ENCODE measurements at regions not wholly inside any gene's neighbourhood (a gene's known extent, or its start where the extent isn't known, plus 50 kb on each side); places are given as distances from the start of the nearest gene placed in this dataset.

- H3K27ac Mint-ChIP-seq = no peak overlapping the region
- Histone ChIP-seq H3K9ac (ENCODE audit: extremely low read depth, low read length, poor library complexity, severe bottlenecking) (no peak overlapping the region), H3K27me3 (ENCODE audit: control insufficient read depth, insufficient read depth, low read length, poor library complexity, severe bottlenecking) (no peaks in the 10 kb centered on the region), H3K9me3 (ENCODE audit: control insufficient read depth, low read length) (no peaks in the 10 kb centered on the region), H3K27ac (ENCODE audit: low read depth, low read length) (no peak overlapping the region), H3K4me3 (ENCODE audit: low read length) (no peak overlapping the region), H3K4me1 (ENCODE audit: control insufficient read depth, insufficient read depth, low read length) (peaks cover 2% of the 10 kb centered on the region), H3K36me3 (ENCODE audit: control insufficient read depth, insufficient read depth, low read length) (no peaks in the 10 kb centered on the region)
- H3K4me3 Mint-ChIP-seq = no peak overlapping the region
- 93 to 96% methylated on average over 3 of the region's 3 CpGs for WGBS, 2 experiments (ENCODE audit: insufficient coverage in 1 of 2, insufficient read length in 1 of 2)
- H3K27me3 Mint-ChIP-seq (ENCODE audit: insufficient read depth) = no peaks in the 10 kb centered on the region
- no peaks in the 10 kb centered on the region for H3K9me3 Mint-ChIP-seq
- H3K36me3 Mint-ChIP-seq (ENCODE audit: low read depth) = no peaks in the 10 kb centered on the region
- DNase-seq = no peak
- peaks cover 1% of the 10 kb centered on the region for H3K4me1 Mint-ChIP-seq
- no peak for TF ChIP-seq CTCF (conservative IDR thresholded peaks at IDR 0.05)
These were observed 484.2 kb upstream of the ADAMTS5 start for GRCh38 chr21:27451116-27451515.

GRCh38 chr21:27450216-27450615 lies 483.3 kb upstream of the ADAMTS5 start:
- Mint-ChIP-seq H3K27me3 (ENCODE audit: insufficient read depth) (no peaks in the 10 kb centered on the region), H3K4me1 (peaks cover 1% of the 10 kb centered on the region), H3K4me3 (no peak overlapping the region), H3K36me3 (ENCODE audit: low read depth) (no peaks in the 10 kb centered on the region), H3K9me3 (no peaks in the 10 kb centered on the region), H3K27ac (no peak overlapping the region)
- H3K27me3 ChIP-seq (ENCODE audit: control insufficient read depth, insufficient read depth, low read length, poor library complexity, severe bottlenecking) = no peaks in the 10 kb centered on the region
- H3K4me3 ChIP-seq (ENCODE audit: low read length) = no peak overlapping the region
- DNase-seq = no peak
- no peak overlapping the region for H3K27ac ChIP-seq (ENCODE audit: low read depth, low read length)
- H3K4me1 ChIP-seq (ENCODE audit: control insufficient read depth, insufficient read depth, low read length) = peaks cover 2% of the 10 kb centered on the region
- H3K9ac ChIP-seq (ENCODE audit: extremely low read depth, low read length, poor library complexity, severe bottlenecking) = no peak overlapping the region
- no peaks in the 10 kb centered on the region for H3K9me3 ChIP-seq (ENCODE audit: control insufficient read depth, low read length)
- 93 to 100% methylated on average over 3 of the region's 3 CpGs for WGBS, 2 experiments (ENCODE audit: insufficient coverage in 1 of 2, insufficient read length in 1 of 2)
- TF ChIP-seq CTCF (conservative IDR thresholded peaks at IDR 0.05) = no peak
- no peaks in the 10 kb centered on the region for H3K36me3 ChIP-seq (ENCODE audit: control insufficient read depth, insufficient read depth, low read length)

GRCh38 chr21:27448960-27449359 lies 482.1 kb upstream of the ADAMTS5 start:
- Mint-ChIP-seq H3K27me3 (ENCODE audit: insufficient read depth) (no peaks in the 10 kb centered on the region), H3K9me3 (no peaks in the 10 kb centered on the region), H3K27ac (no peak overlapping the region), H3K4me3 (no peak overlapping the region), H3K4me1 (peaks cover 1% of the 10 kb centered on the region), H3K36me3 (ENCODE audit: low read depth) (no peaks in the 10 kb centered on the region)
- H3K9me3 ChIP-seq (ENCODE audit: control insufficient read depth, low read length) = no peaks in the 10 kb centered on the region
- no peak overlapping the region for H3K4me3 ChIP-seq (ENCODE audit: low read length)
- no peak overlapping the region for H3K27ac ChIP-seq (ENCODE audit: low read depth, low read length)
- no peak overlapping the region for H3K9ac ChIP-seq (ENCODE audit: extremely low read depth, low read length, poor library complexity, severe bottlenecking)
- no peak for TF ChIP-seq CTCF (conservative IDR thresholded peaks at IDR 0.05)
- H3K27me3 ChIP-seq (ENCODE audit: control insufficient read depth, insufficient read depth, low read length, poor library complexity, severe bottlenecking) = no peaks in the 10 kb centered on the region
- 80 to 87% methylated on average over 5 to 7 of the region's 7 CpGs for WGBS, 2 experiments (ENCODE audit: insufficient coverage in 1 of 2, insufficient read length in 1 of 2)
- no peaks in the 10 kb centered on the region for H3K36me3 ChIP-seq (ENCODE audit: control insufficient read depth, insufficient read depth, low read length)
- peaks cover 2% of the 10 kb centered on the region for H3K4me1 ChIP-seq (ENCODE audit: control insufficient read depth, insufficient read depth, low read length)
- DNase-seq = no peak

Measured in endodermal cell (in vitro differentiated cells).